ENCODE measurements at regions not wholly inside any gene's neighbourhood (a gene's known extent, or its start where the extent isn't known, plus 50 kb on each side); places are given as distances from the start of the nearest gene placed in this dataset.
"Not testable (repeated sequence)": the region's sequence is repeated elsewhere in the genome, so short reads cannot be mapped to it uniquely, and the experiment has no call there.

GRCh38 chr15:92803536-92803851 is 96.6 kb upstream of the CHD2 start:
- no peaks in the 10 kb centered on the region for H3K27me3 ChIP-seq (replicated peaks)
- in situ Hi-C loops (cut with HindIII; ENCODE audit: low pct_ligation_motif_present, low sequenced_read_pairs) = no loop called here
- no peak for DNase-seq
- H3K27ac ChIP-seq = peak overlapping the region; percentile 98
- no peak overlapping the region for H3K4me3 ChIP-seq (ENCODE audit: low read depth, low read length)
- no peaks in the 10 kb centered on the region for H3K36me3 ChIP-seq (replicated peaks)
- TF ChIP-seq CTCF (IDR thresholded peaks at IDR 0.05; ENCODE audit: low read depth, low read length, missing control alignments) = no peak

DNA sequence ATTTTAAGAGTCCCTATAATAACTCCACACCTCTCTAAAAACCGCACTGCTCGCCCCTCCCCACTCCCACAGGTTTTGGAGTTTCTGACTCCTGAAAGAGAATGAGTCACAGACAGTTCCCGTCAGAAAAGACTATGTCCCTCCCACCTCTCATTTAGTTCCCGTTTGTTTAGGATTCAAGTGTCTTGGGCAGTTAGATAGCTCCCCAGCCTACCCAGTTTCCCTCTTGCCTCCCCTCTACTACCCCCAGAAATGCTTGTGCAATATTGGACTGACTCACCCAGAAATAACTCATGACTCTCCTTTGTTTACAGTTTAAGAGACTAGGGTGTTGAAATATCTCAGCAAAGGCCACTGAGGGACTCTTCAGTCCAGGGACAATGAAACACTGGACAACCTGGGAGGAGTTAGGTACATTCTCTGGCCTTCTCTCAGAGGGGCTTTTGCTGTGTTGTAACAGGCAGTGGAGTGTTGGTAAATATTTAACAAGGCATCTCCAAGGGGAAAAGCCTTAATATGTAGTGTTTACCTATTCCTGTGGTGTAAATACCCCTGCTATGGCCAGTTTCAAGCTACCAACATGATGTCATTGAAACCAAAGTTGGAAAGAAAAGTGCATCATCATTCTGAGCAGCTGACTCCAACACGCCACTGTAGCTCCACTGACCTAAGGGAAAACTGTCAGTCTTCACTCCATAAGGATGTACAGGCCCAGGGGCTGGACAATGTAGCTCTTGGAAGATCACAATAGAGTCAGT is 96.1 kb upstream of the CHD2 start:
- DNase-seq = peak; percentile 99
- TF ChIP-seq CTCF (IDR thresholded peaks at IDR 0.05; ENCODE audit: low read depth, low read length, missing control alignments) = no peak
- in situ Hi-C loops (cut with HindIII; ENCODE audit: low pct_ligation_motif_present, low sequenced_read_pairs) = no loop called here

GRCh38 chr15:92804610-92804936 is 95.6 kb upstream of the CHD2 start:
- H3K27me3 ChIP-seq (replicated peaks); H3K36me3 ChIP-seq (replicated peaks); H3K4me3 ChIP-seq (ENCODE audit: low read depth, low read length); DNase-seq; in situ Hi-C loops (cut with HindIII; ENCODE audit: low pct_ligation_motif_present, low sequenced_read_pairs): not testable (repeated sequence)
- H3K27ac ChIP-seq = peak overlapping the region; percentile 98

More for the DNA sequence above, 96.1 kb upstream of the CHD2 start:
- H3K36me3 ChIP-seq (replicated peaks) = no peaks in the 10 kb centered on the region
- H3K27ac ChIP-seq = peak overlapping the region; percentile 98
- H3K4me3 ChIP-seq (ENCODE audit: low read depth, low read length) = no peak overlapping the region
- no peaks in the 10 kb centered on the region for H3K27me3 ChIP-seq (replicated peaks)

- no peak for TF ChIP-seq CTCF (IDR thresholded peaks at IDR 0.05; ENCODE audit: low read depth, low read length, missing control alignments)
- Histone ChIP-seq H3K27ac (peak overlapping the region; percentile 98), H3K4me3 (ENCODE audit: low read depth, low read length) (no peak overlapping the region), H3K36me3 (replicated peaks) (no peaks in the 10 kb centered on the region), H3K27me3 (replicated peaks) (no peaks in the 10 kb centered on the region)
- no peak for DNase-seq
- in situ Hi-C loops (cut with HindIII; ENCODE audit: low pct_ligation_motif_present, low sequenced_read_pairs) = no loop called here
These were observed 94.9 kb upstream of the CHD2 start for GRCh38 chr15:92805080-92805690.

DNA sequence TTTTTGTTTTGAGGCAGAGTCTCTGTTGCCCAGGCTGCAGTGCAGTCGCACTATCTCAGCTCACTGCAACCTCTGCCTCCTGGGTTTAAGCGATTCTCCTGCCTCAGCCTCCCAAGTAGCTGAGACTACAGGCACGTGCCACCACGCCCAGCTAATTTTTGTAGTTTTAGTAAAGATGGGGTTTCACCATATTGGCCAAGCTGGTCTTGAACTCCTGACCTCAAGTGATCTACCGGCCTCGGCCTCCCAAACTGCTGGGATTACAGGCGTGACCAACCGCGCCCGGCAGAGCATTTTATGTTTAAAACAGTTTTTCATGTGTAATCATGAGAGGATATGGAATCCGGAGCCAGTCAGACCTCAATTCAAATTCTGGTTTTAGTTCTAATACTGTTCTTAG is 94.0 kb upstream of the CHD2 start:
- in situ Hi-C loops (cut with HindIII; ENCODE audit: low pct_ligation_motif_present, low sequenced_read_pairs); H3K27ac ChIP-seq; H3K4me3 ChIP-seq (ENCODE audit: low read depth, low read length); H3K36me3 ChIP-seq (replicated peaks); H3K27me3 ChIP-seq (replicated peaks); DNase-seq: not testable (repeated sequence)

GRCh38 chr15:92806763-92807162 is 93.4 kb upstream of the CHD2 start:
- no peak overlapping the region for H3K4me3 ChIP-seq (ENCODE audit: low read depth, low read length)
- H3K36me3 ChIP-seq (replicated peaks) = no peaks in the 10 kb centered on the region
- DNase-seq = no peak
- H3K27ac ChIP-seq = no peak overlapping the region
- H3K27me3 ChIP-seq (replicated peaks) = no peaks in the 10 kb centered on the region
- in situ Hi-C loops (cut with HindIII; ENCODE audit: low pct_ligation_motif_present, low sequenced_read_pairs) = no loop called here
- TF ChIP-seq CTCF (IDR thresholded peaks at IDR 0.05; ENCODE audit: low read depth, low read length, missing control alignments) = no peak

Measured in brain microvascular endothelial cell (primary cell).